HG03460 (cell line): ENCODE measurements at regions not wholly inside any gene's neighbourhood (a gene's known extent, or its start where the extent isn't known, plus 50 kb on each side); places are given as distances from the start of the nearest gene placed in this dataset.
"Not testable (repeated sequence)": the region's sequence is repeated elsewhere in the genome, so short reads cannot be mapped to it uniquely, and the experiment has no call there.

Experiments used
- ATAC-seq: cut with Tn5 transposase; IDR thresholded peaks from one replicate; pipeline ENCODE4 v1.9.1; 2021; ENCODE audit not compliant: unreplicated experiment

GRCh38 chr12:19896534-19896933, 457.2 kb downstream of the AEBP2 start:
- no peak for ATAC-seq

DNA sequence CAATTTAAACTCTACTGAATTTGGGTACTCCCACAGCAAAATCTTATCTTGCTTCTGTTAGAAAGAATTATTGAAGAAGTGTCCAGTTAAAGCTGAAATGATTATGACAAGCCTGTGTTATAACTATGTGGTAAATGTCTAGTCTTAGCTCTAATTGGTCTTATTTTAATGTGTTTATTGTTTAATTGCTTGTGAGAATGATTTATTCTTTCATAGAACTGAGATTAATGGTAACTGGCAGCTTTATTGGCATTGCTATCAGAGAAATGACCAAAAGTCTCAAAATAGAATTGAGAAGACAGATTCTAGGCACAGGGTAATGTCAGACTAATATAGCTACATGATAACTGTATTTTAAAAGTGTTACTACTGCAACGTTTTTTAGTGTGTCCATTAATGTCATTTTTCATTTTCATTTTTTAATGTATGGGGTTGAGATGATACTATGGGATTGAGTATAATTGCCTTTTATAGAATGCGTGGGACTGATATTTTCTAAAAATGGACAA, 458.7 kb downstream of the AEBP2 start:
- ATAC-seq: no peak

GRCh38 chr12:19901841-19902240, 462.5 kb downstream of the AEBP2 start:
- ATAC-seq: no peak

- no peak for ATAC-seq
Measured at GRCh38 chr12:19904819-19905218, 463.5 kb upstream of the PDE3A start.

DNA sequence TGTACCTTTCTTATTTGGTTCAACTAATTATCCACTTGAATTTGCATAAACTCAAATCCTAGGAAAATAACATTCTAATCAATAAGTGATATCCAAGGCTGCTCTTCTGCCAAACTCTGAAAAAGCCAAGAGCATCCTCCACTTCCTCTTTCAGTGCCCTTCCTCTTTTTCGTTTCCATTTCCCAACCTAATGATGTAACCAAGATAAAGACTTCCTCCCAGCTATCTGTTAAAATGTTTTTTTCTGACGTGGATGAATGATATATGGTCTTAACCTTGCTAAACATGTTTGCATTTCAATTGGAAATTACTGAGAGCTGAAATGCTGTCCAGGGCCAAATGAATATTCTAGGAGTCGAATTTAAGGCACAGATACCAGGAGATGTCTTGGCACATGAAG, 459.5 kb upstream of the PDE3A start:
- no peak for ATAC-seq

GRCh38 chr12:19909418-19909817, 458.9 kb upstream of the PDE3A start:
- ATAC-seq: no peak

GRCh38 chr12:19910681-19911080, 457.7 kb upstream of the PDE3A start:
- ATAC-seq: no peak

GRCh38 chr12:19912991-19913390, 455.3 kb upstream of the PDE3A start:
- no peak for ATAC-seq

DNA sequence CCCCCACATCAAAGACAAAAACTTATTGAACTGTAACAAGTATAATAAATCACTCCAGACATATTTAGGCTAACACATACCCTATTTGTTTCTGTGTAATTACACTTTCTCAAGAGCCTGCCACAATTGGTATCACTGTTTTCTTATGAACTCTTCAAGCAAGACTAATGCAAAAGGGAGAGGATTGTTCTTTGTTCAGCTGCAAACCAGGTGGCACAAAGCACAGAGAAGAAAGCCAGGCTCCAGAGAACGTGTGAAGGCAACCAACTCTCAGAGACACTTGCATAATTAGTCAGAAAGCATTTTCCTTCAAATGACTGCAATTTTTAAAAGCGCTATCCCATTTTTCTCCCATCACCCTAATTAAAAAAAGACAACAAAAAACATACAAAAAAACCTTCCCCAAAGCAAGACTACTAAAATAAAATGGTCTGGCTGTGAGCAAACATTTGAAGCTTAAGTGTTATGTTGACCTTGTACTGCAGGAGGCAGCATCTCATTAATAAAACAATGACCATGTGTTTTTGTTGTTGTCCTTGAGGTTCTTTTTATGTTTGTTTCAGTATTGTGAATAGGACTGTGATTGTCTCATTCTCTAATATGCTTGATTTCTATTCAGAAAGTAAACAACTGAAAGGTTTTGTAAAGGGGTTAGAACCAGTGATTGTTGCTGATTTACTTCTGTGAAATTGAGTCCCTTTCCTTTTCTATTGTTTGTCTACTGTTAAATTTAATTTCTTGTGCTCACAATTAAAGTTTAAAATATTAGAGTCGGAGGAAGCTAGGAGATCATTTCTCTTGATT, 452.7 kb upstream of the PDE3A start:
- no peak for ATAC-seq

- ATAC-seq: no peak
Measured at GRCh38 chr12:19916196-19916753, 452.1 kb upstream of the PDE3A start.

DNA sequence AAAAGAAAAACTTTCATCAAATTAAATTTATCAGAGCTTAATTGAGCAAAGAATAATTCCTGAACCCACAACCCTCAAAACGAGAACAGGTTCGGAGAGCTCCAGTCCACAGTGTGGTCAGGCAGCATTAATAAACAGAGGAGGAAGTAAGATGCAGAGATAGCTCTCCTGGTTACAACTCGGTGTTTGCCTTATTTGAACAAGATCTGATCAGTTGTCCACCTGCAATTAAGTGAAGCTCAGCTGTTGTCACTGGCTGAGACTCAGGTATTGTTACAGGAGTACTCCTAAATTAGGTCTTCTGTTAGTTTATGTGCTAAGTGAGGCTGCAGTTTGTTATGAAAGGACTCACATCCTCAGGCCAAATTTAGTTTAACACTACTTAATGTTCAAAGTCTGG, 451.4 kb upstream of the PDE3A start:
- ATAC-seq: no peak

DNA sequence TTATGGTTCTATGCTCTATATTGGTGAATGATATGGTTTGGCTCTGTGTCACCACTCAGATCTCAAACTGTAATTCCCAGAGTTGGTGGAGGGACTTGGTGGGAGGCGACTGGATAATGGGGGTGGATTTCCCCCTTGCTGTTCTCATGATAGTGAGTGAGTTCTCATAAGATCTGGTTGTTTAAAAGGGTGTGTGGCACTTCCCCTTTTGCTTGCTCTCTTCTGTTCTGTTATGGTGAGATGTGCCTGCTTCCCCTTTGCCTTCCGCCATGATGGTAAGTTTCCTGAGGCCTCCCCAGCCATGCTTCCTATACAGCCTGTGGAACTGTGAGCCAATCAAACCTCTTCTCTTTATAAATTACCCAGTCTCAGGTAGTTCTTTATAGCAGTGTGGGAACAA, 446.6 kb upstream of the PDE3A start:
- ATAC-seq: not testable (repeated sequence)

DNA sequence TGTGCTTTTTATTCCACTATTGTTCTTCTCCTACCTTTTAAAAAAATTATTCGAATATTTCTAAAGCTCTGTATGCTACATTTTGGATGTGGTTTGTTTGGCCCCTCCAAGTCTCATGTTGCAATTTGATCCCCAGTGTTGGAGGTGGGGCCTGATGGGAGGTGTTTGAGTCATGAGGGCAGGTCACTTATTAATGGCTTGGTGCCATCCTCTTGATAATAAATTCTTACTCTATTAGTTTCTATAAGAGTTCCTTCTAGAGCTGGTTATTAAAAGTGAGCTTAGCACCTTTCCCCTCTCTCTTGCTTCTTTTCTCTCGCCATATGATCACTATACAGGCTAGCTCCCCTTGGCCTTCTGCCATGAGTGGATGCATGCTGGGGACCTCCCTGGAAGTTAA, 445.6 kb upstream of the PDE3A start:
- ATAC-seq: no peak

DNA sequence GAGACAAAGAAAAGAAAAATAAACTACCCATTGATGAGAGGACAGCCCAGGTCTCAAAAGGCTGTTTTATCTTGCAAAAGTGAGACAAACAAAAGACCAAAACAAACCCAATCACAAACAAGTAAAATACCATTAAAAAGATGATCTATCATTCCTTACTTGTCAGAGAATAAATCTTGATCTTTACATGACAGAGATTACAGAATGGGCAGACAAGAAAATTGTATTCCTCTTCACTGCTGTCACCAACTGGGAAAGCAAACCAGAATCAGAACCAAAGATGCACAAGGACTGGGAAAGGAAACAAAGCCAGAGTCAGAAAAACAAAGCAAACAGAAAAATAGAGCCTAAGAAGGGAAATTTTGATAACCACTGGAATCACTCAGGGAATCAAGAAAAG, 444.0 kb upstream of the PDE3A start:
- no peak for ATAC-seq

- no peak for ATAC-seq
Measured at GRCh38 chr12:19925841-19926240, 442.5 kb upstream of the PDE3A start.

- ATAC-seq: no peak
Measured at GRCh38 chr12:19926266-19926665, 442.1 kb upstream of the PDE3A start.

- no peak for ATAC-seq
Measured at GRCh38 chr12:19927661-19928060, 440.7 kb upstream of the PDE3A start.

DNA sequence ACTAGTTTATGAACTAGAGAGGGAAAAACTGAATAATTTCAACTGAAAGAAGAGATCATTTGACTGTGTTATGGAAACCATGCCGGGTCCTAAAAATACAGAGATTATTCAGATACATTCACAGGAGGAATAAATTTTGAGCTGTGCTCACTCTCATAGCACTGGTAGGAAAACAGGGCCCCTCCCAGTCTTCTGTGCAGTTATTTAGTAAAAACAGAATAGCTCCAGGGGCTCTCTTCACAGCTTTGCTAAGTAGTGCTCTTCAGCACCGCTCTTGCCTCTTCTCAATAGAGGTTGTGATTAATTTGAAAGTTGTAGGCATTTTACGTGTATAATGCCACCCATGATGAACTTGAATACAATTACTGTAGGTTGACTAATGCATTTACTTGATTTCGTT, 435.9 kb upstream of the PDE3A start:
- ATAC-seq: no peak

GRCh38 chr12:19933924-19934323, 434.4 kb upstream of the PDE3A start:
- ATAC-seq: no peak

DNA sequence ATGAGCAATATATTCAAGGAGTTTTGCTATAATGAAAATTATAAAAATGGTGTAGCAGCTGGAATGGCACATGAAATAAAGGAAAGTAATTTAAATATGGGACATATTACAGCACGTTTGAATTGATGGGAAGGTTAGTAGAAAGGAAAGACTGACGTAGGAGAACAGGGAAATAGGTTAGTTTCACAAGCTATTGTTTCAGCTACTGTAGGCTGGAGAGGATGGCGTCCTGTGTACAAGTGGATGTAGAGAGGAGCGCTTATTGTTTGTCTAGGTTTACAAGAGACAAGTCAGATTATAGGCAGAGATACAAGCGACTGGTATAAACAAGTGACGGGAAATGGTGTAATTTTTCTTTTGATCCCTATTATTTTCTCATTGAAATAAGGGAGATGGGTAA, 431.2 kb upstream of the PDE3A start:
- ATAC-seq: no peak

GRCh38 chr12:19938031-19938430, 430.3 kb upstream of the PDE3A start:
- no peak for ATAC-seq

DNA sequence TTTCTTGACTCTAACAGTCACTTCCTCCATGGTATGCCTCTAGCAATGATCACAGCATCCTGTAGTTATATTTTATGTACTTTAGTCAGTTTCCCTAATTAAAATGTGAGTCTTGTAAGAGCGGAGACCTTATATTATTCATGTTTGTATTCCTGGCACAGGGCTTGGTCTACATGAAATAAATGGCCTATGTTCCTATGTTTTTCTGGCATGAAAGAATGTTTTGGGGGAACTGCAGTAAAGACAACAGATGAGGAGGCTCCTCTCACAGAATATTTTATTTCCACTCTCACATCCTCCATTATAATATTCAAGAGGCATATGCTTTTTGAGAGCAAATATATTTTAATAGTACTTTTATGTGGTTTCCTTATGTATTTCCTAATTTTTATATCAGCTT, 429.8 kb upstream of the PDE3A start:
- no peak for ATAC-seq

DNA sequence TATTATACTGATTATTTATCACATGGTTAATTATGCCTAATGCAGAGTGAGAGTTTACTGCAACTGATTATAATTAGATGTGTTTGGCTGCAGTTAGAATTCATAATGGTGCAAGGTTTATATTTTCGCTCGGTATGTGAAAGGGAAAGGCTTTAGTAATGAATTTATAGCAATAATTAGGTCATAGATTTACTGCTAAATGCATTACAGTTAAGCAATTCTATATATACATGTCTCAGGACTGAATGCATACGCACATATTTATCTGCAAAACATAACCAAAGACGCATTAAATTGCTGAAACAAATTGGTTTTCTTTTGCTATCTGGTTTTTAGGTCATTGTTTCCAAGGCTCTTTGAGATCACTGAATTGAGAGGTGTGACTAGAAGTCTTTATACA, 428.1 kb upstream of the PDE3A start:
- no peak for ATAC-seq
